HFF-Myc (cell line): ENCODE measurements at regions not wholly inside any gene's neighbourhood (a gene's known extent, or its start where the extent isn't known, plus 50 kb on each side); places are given as distances from the start of the nearest gene placed in this dataset.

Experiments
- DNase-seq: peaks from one replicate; pipeline ENCODE4 v3.0.0-alpha.2; 2011; ENCODE audit warnings: low read depth; ENCODE audit errors: extremely low read depth
- H3K4me3 ChIP-seq: replicated peaks from 2 replicates; pipeline ENCODE4 v1.5.1; 2011; ENCODE audit warnings: low read depth, mild to moderate bottlenecking, control low read depth, low read length
- TF ChIP-seq, protein P1 (sequence below): IDR thresholded peaks from 2 replicates; pipeline ENCODE4 v1.5.1; 2012; ENCODE audit warnings: mild to moderate bottlenecking, low read depth, low read length, control low read depth; ENCODE audit errors: missing control alignments

DNA sequence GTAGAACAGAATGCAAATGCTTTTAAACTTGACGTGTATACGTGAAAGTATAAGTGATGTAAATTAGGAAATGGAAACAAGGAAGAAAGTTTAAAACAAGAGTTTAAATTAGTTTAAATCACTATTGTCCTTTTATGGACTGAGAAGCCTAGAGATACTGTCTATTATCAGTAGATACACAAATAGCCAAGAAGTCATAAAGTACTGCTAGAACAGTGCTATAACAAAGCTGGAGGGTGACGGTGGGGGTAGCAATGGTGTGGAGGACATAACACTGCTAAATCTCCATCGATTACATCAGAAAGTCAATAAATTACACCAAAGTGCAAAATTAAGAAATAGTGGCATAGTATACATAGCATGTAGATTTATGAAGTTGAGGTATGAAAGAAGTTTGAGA is 50.1 kb upstream of the CAV2 start:
- no peak for DNase-seq
- H3K4me3 ChIP-seq = no peak overlapping the region
- TF ChIP-seq, protein P1, sequence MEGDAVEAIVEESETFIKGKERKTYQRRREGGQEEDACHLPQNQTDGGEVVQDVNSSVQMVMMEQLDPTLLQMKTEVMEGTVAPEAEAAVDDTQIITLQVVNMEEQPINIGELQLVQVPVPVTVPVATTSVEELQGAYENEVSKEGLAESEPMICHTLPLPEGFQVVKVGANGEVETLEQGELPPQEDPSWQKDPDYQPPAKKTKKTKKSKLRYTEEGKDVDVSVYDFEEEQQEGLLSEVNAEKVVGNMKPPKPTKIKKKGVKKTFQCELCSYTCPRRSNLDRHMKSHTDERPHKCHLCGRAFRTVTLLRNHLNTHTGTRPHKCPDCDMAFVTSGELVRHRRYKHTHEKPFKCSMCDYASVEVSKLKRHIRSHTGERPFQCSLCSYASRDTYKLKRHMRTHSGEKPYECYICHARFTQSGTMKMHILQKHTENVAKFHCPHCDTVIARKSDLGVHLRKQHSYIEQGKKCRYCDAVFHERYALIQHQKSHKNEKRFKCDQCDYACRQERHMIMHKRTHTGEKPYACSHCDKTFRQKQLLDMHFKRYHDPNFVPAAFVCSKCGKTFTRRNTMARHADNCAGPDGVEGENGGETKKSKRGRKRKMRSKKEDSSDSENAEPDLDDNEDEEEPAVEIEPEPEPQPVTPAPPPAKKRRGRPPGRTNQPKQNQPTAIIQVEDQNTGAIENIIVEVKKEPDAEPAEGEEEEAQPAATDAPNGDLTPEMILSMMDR = no peak
